ENCODE measurements at regions not wholly inside any gene's neighbourhood (a gene's known extent, or its start where the extent isn't known, plus 50 kb on each side); places are given as distances from the start of the nearest gene placed in this dataset.
"Not testable (repeated sequence)": the region's sequence is repeated elsewhere in the genome, so short reads cannot be mapped to it uniquely, and the experiment has no call there.

GRCh38 chr14:37711356-37711830, 116.0 kb downstream of the TTC6 start:
- 74 to 89% methylated on average over 1 of the region's 1 CpG for WGBS, 2 donors
- TF ChIP-seq CTCF (IDR thresholded peaks at IDR 0.05) (no peak), POLR2A (IDR thresholded peaks at IDR 0.05) (no peak), EP300 (IDR thresholded peaks at IDR 0.05) (no peak), POLR2AphosphoS5 (IDR thresholded peaks at IDR 0.05) (no peak)

GRCh38 chr14:37711831-37712475, 116.5 kb downstream of the TTC6 start:
- intact Hi-C loops (cut with DNase I): no loop called here
- no peak for DNase-seq
- no peak overlapping the region for H3K4me3 ChIP-seq
- H3K9me3 ChIP-seq: no peaks in the 10 kb centered on the region
- H3K27ac ChIP-seq: no peak overlapping the region
- TF ChIP-seq POLR2AphosphoS5 (IDR thresholded peaks at IDR 0.05) (no peak), POLR2A (IDR thresholded peaks at IDR 0.05) (no peak), EP300 (IDR thresholded peaks at IDR 0.05) (no peak), CTCF (IDR thresholded peaks at IDR 0.05) (no peak)
- no peaks in the 10 kb centered on the region for H3K27me3 ChIP-seq
- H3K36me3 ChIP-seq: no peaks in the 10 kb centered on the region
- 55 to 75% methylated on average over 5 of the region's 5 CpGs for WGBS, 2 donors
- H3K4me1 ChIP-seq: no peaks in the 10 kb centered on the region

More at GRCh38 chr14:37711356-37711830, 116.0 kb downstream of the TTC6 start:
- no peak overlapping the region for H3K4me3 ChIP-seq
- no peak for DNase-seq
- H3K36me3 ChIP-seq: no peaks in the 10 kb centered on the region
- H3K9me3 ChIP-seq: no peaks in the 10 kb centered on the region
- no peak overlapping the region for H3K27ac ChIP-seq
- H3K4me1 ChIP-seq: no peaks in the 10 kb centered on the region
- intact Hi-C loops (cut with DNase I): no loop called here
- H3K27me3 ChIP-seq: no peaks in the 10 kb centered on the region

- DNase-seq; H3K9me3 ChIP-seq; H3K36me3 ChIP-seq; H3K27me3 ChIP-seq; H3K4me3 ChIP-seq; intact Hi-C loops (cut with DNase I); H3K27ac ChIP-seq; H3K4me1 ChIP-seq: not testable (repeated sequence)
- WGBS, 2 donors: 93 to 95% methylated on average over 3 of the region's 3 CpGs
Measured at GRCh38 chr14:37712476-37712860, 117.0 kb downstream of the TTC6 start.

GRCh38 chr14:37712976-37713431, 117.6 kb downstream of the TTC6 start:
- H3K27ac ChIP-seq: no peak overlapping the region
- no peaks in the 10 kb centered on the region for H3K36me3 ChIP-seq
- TF ChIP-seq EP300 (IDR thresholded peaks at IDR 0.05) (no peak), POLR2AphosphoS5 (IDR thresholded peaks at IDR 0.05) (no peak), CTCF (IDR thresholded peaks at IDR 0.05) (no peak), POLR2A (IDR thresholded peaks at IDR 0.05) (no peak)
- WGBS, 2 donors: 89% methylated on average over 3 of the region's 3 CpGs
- H3K4me1 ChIP-seq: no peaks in the 10 kb centered on the region
- no peaks in the 10 kb centered on the region for H3K27me3 ChIP-seq
- intact Hi-C loops (cut with DNase I): no loop called here
- no peaks in the 10 kb centered on the region for H3K9me3 ChIP-seq
- no peak overlapping the region for H3K4me3 ChIP-seq
- DNase-seq: no peak

- intact Hi-C loops (cut with DNase I): no loop called here
- TF ChIP-seq EP300 (IDR thresholded peaks at IDR 0.05) (no peak), POLR2AphosphoS5 (IDR thresholded peaks at IDR 0.05) (no peak), POLR2A (IDR thresholded peaks at IDR 0.05) (no peak), CTCF (IDR thresholded peaks at IDR 0.05) (no peak)
Measured at GRCh38 chr14:37720131-37720530, 124.7 kb downstream of the TTC6 start.

More at GRCh38 chr14:37720131-37720530, 124.7 kb downstream of the TTC6 start:
- Histone ChIP-seq H3K4me1 (no peaks in the 10 kb centered on the region), H3K36me3 (no peaks in the 10 kb centered on the region), H3K9me3 (no peaks in the 10 kb centered on the region), H3K27ac (no peak overlapping the region), H3K27me3 (no peaks in the 10 kb centered on the region), H3K4me3 (no peak overlapping the region)
- WGBS, 2 donors: 93 to 95% methylated on average over 1 of the region's 1 CpG
- DNase-seq: no peak
